A172 (cell line): ENCODE measurements at regions not wholly inside any gene's neighbourhood (a gene's known extent, or its start where the extent isn't known, plus 50 kb on each side); places are given as distances from the start of the nearest gene placed in this dataset.
"Not testable (repeated sequence)": the region's sequence is repeated elsewhere in the genome, so short reads cannot be mapped to it uniquely, and the experiment has no call there.

ENCODE experiments used
- DNase-seq: peaks from one replicate; pipeline ENCODE4 v3.0.0-alpha.2; 2015; ENCODE audit warnings: low spot score

- DNase-seq = no peak
These were observed 709.2 kb downstream of the TMEM121 start for GRCh38 chr14:106235356-106236159.

GRCh38 chr14:106248321-106249192 lies 722.2 kb downstream of the TMEM121 start:
- DNase-seq = no peak

DNA sequence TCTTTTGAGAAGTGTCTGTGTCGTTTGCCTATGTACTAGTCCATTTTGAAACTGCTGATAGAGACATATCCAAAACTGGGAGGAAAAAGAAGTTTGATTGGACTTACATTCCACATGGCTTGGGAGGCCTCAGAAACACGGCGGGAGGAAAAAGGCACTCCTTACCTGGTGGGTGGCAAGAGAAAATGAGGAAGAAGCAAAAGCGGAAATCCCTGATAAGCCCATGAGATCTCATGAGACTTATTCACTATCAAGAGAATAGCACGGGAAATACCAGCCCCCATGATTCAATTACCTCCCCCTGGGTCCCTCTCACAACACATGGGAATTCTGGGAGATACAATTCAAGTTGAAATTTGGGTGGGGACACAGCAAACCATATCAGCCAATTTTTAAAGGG lies 727.6 kb downstream of the TMEM121 start:
- DNase-seq = not testable (repeated sequence)

- DNase-seq = not testable (repeated sequence)
These were observed 731.2 kb downstream of the TMEM121 start for GRCh38 chr14:106257569-106257994.

- DNase-seq = no peak
These were observed 741.8 kb downstream of the TMEM121 start for GRCh38 chr14:106268013-106268727.

DNA sequence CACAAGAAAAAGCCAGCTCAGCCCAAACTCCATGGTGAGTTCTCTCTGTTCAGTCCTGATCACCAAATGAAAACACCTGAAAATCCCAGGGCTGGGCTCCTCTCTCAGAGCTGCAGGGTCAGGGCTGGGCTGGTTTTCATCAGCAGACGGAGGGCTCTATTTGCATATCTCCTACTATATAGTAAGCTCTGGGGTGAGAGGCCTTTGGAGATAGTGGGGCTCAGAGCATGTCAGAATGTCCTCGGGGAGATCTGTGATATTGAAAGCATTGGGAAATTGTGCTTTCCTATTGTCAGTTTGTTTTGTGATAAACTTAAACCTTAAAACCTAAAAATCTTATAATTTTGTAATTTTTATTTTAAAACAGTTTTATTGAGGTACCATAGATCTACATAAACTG lies 742.6 kb downstream of the TMEM121 start:
- no peak for DNase-seq

- DNase-seq = no peak
These were observed 743.2 kb downstream of the TMEM121 start for GRCh38 chr14:106269451-106270204.

GRCh38 chr14:106270476-106271121 lies 744.2 kb downstream of the TMEM121 start:
- DNase-seq = not testable (repeated sequence)

- DNase-seq = no peak
These were observed 750.2 kb downstream of the TMEM121 start for GRCh38 chr14:106276326-106277267.

DNA sequence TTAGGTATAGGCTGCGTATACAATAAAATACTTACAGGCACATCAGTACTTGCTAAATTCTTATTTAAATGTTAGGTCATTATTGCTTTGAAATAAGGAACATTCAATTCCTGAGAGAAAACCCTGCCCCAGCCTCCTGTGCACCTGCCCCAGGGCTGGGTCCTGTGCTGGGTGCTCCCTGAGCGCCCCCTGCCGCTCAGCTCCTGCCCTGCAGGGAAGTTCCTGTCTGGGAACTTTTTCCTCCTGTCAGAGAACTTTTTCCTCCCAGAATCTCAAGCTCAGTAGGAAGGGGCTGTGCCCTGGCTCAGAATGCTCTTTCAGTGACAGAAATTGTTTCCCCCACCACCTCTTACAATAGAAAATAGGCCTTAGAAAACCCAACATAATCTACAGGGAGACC lies 751.1 kb downstream of the TMEM121 start:
- no peak for DNase-seq

GRCh38 chr14:106280876-106281275 lies 754.5 kb downstream of the TMEM121 start:
- DNase-seq = no peak

DNA sequence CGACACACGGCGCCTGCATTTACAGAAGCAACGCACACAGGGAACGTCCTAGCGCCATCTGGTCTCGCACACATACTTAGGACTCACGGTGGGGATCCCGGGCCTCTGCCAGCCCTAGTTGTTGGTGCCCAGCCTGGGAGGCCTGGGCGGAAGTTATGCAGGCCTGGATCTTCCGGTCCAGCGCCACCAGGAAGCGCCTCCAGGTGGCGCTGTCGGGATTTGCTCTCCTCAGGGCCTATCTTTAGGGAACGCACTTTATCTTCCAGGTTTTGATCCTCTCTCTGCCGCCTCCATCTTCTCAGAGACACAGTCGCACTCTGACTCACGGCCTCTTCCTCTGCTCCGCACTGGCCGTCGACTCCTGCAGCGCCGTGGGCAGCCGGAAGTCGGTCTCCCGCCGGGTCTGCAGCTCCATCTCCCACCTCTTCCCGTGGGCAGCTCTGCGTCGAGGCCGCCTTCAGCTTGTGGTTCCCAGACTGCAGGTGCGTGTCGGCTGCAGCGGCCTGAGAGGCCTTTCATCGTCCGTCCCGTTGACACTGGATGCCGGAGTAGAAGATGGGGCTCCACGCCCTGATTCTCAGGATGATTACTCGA lies 760.4 kb downstream of the TMEM121 start:
- no peak for DNase-seq

DNA sequence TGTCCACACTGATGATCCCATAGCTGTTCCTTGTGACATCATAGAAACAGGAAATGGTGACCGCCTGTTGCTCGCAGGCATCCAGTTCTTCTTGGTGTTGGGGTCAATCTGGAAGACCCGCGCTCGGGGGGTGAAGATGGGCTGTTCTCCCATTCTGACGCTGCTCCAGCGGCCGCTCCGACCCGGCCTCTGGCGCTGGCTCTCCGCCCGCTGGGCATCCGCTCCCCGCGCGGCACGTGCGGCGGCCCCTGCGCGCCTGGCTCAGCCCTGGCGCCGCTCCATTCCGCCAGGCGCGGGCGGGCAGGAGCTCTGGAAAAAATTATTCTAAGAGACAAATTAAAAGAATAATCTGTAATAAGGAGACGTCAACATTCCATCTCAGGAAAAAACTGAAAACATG lies 761.1 kb downstream of the TMEM121 start:
- no peak for DNase-seq

DNA sequence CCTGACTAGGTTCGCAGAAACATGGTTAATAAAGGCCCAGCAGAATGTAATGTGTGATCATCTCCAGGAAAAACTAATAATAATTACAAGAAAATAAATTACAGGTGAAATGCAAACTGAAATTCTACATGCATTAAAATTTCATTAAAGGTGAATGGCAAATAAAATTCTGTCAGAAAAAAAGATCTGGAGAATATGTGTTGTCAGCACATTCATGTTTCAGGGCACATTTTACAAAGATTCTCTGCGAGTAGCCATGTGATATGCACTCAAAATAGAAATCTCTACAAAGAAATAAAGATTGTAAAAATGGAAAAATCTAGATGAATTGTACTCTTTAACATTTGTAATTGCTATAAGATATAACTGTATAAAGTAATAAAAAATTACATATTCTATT lies 765.2 kb downstream of the TMEM121 start:
- DNase-seq = no peak

DNA sequence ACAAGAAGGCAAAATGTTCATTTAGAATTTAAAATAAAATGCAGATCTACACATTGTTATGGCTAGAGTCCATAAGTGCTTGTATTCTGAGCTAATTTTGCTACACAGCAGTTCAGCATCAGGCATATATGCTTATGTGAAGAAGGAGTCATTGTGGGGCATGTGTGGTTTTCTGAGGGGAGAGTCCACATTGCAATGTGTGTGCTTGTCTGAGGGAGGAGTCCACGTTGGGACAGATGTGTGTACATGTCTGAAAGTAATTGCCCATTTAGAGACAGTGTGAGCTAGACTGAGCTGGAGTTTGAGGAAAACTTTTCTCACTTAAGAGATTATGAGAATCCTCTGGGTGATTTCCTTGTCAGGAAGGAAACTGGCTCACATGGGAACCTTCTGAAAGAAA lies 767.9 kb downstream of the TMEM121 start:
- DNase-seq = no peak

- DNase-seq = not testable (repeated sequence)
These were observed 774.6 kb downstream of the TMEM121 start for GRCh38 chr14:106300951-106301510.

GRCh38 chr14:106301609-106302008 lies 775.2 kb downstream of the TMEM121 start:
- not testable (repeated sequence) for DNase-seq

DNA sequence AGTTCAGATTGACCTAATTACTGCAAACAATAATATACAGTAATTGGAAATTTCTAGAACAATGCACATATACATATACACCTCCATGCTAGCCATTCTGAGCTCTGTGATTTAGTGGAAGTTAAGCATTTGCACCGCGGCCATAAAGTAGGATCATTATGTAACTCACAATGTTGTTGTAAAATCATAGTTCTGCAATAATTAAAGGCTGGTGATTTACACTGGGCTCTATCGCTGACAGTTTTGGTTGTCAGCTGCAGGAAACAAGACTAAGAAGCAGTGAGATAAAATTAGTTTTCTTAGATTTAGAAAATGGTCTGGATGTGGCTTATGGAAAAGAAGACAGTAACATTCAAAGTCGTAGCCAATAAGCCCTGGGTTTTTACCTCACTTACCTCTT lies 776.3 kb downstream of the TMEM121 start:
- no peak for DNase-seq

- DNase-seq = no peak
These were observed 777.9 kb downstream of the TMEM121 start for GRCh38 chr14:106304271-106304670.
